ENCODE measurements at regions not wholly inside any gene's neighbourhood (a gene's known extent, or its start where the extent isn't known, plus 50 kb on each side); places are given as distances from the start of the nearest gene placed in this dataset.

GRCh38 chr2:18479947-18480369 is 80.5 kb downstream of the RDH14 start:
- TF ChIP-seq GATA2 (IDR thresholded peaks at IDR 0.05; ENCODE audit: low read depth, low read length) (no peak), GATA3 (IDR thresholded peaks at IDR 0.05; ENCODE audit: low read depth, low read length) (no peak)

DNA sequence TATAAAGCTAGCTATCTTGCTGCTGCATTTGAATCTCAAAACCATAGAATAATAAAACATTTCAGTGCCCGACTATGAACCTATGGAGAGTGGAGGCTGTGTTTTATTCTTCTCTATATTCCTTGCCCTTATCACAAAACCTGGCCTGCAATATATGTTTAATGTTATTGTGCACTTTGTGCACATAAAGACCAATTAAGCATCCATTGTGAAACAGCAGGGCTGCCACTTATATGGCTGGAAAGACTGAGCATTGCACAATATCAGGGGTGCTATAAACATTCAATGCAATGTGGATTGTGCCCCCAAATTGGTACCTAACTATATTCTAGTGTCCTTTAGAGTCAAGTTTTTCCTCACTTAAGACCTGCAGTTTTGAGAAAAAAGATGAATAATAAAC is 83.2 kb downstream of the RDH14 start:
- TF ChIP-seq GATA2 (IDR thresholded peaks at IDR 0.05; ENCODE audit: low read depth, low read length): no peak
- no peak for TF ChIP-seq GATA3 (IDR thresholded peaks at IDR 0.05; ENCODE audit: low read depth, low read length)

DNA sequence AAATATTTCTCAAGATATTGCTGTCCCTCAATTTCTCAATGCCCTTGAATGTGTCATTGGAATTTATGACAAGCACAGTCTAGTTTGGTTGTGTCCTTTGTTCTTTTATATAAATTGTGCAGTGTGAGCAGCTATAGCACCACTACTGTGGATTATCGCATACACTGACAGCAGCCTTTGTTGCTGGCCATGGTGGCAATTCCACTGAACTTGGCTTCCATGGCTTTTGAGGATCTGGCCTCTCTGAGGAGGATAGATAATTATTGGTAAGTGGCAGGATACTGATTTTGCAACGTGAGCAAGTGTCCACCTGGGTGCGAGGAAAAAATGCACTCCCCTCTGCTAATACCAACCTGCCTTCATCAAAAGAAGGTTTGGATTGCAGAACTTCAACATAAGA is 84.0 kb downstream of the RDH14 start:
- TF ChIP-seq GATA3 (IDR thresholded peaks at IDR 0.05; ENCODE audit: low read depth, low read length): no peak
- TF ChIP-seq GATA2 (IDR thresholded peaks at IDR 0.05; ENCODE audit: low read depth, low read length): no peak

DNA sequence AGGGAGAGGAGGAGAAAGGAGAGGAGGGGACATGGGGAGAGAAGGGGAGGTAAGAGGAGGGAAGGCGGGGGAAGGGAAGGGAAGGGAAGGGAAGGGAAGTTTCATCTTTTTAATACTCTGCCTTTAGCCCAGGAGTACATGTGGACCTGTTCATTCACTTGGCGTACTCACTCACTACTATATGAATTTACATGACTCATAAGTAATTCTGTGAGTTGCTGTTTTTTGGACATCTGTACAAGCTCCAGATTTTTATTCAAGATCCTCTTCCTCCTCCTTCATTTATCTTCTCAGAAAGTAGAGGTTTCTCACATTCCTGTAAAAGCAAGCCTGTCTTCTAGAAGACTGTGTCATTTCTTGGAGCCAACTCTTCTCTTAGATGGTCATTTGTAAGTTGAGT is 84.6 kb downstream of the RDH14 start:
- TF ChIP-seq GATA2 (IDR thresholded peaks at IDR 0.05; ENCODE audit: low read depth, low read length) (no peak), GATA3 (IDR thresholded peaks at IDR 0.05; ENCODE audit: low read depth, low read length) (no peak)

GRCh38 chr2:18474700-18475099 is 85.8 kb downstream of the RDH14 start:
- TF ChIP-seq GATA3 (IDR thresholded peaks at IDR 0.05; ENCODE audit: low read depth, low read length) (no peak), GATA2 (IDR thresholded peaks at IDR 0.05; ENCODE audit: low read depth, low read length) (no peak)

GRCh38 chr2:18473241-18474181 is 86.9 kb downstream of the RDH14 start:
- no peak for TF ChIP-seq GATA3 (IDR thresholded peaks at IDR 0.05; ENCODE audit: low read depth, low read length)
- no peak for TF ChIP-seq GATA2 (IDR thresholded peaks at IDR 0.05; ENCODE audit: low read depth, low read length)

GRCh38 chr2:18467749-18468360 is 92.6 kb downstream of the RDH14 start:
- TF ChIP-seq GATA3 (IDR thresholded peaks at IDR 0.05; ENCODE audit: low read depth, low read length): no peak
- no peak for TF ChIP-seq GATA2 (IDR thresholded peaks at IDR 0.05; ENCODE audit: low read depth, low read length)

GRCh38 chr2:18465979-18466378 is 94.5 kb downstream of the RDH14 start:
- TF ChIP-seq GATA3 (IDR thresholded peaks at IDR 0.05; ENCODE audit: low read depth, low read length) (no peak), GATA2 (IDR thresholded peaks at IDR 0.05; ENCODE audit: low read depth, low read length) (no peak)

GRCh38 chr2:18464913-18465312 is 95.5 kb downstream of the RDH14 start:
- TF ChIP-seq GATA3 (IDR thresholded peaks at IDR 0.05; ENCODE audit: low read depth, low read length) (no peak), GATA2 (IDR thresholded peaks at IDR 0.05; ENCODE audit: low read depth, low read length) (no peak)

- TF ChIP-seq GATA3 (IDR thresholded peaks at IDR 0.05; ENCODE audit: low read depth, low read length) (no peak), GATA2 (IDR thresholded peaks at IDR 0.05; ENCODE audit: low read depth, low read length) (no peak)
Measured at GRCh38 chr2:18456026-18456425, 104.4 kb downstream of the RDH14 start.

GRCh38 chr2:18455236-18455862 is 105.1 kb downstream of the RDH14 start:
- TF ChIP-seq GATA2 (IDR thresholded peaks at IDR 0.05; ENCODE audit: low read depth, low read length) (no peak), GATA3 (IDR thresholded peaks at IDR 0.05; ENCODE audit: low read depth, low read length) (no peak)

- TF ChIP-seq GATA2 (IDR thresholded peaks at IDR 0.05; ENCODE audit: low read depth, low read length) (no peak), GATA3 (IDR thresholded peaks at IDR 0.05; ENCODE audit: low read depth, low read length) (no peak)
Measured at GRCh38 chr2:18454692-18455235, 105.7 kb downstream of the RDH14 start.

- TF ChIP-seq GATA3 (IDR thresholded peaks at IDR 0.05; ENCODE audit: low read depth, low read length): no peak
- TF ChIP-seq GATA2 (IDR thresholded peaks at IDR 0.05; ENCODE audit: low read depth, low read length): no peak
Measured at GRCh38 chr2:18446715-18447114, 113.7 kb downstream of the RDH14 start.

Measured in SH-SY5Y (cell line).